ENCODE measurements at regions not wholly inside any gene's neighbourhood (a gene's known extent, or its start where the extent isn't known, plus 50 kb on each side); places are given as distances from the start of the nearest gene placed in this dataset.
"Not testable (repeated sequence)": the region's sequence is repeated elsewhere in the genome, so short reads cannot be mapped to it uniquely, and the experiment has no call there.

GRCh38 chr18:22717536-22717935 is 215.6 kb upstream of the RBBP8 start:
- TF ChIP-seq POLR2AphosphoS5 (IDR thresholded peaks at IDR 0.05; ENCODE audit: low read depth, low read length); SRF (IDR thresholded peaks at IDR 0.05; ENCODE audit: low read depth): not testable (repeated sequence)

Measured in HCT116 (cell line).